ENCODE measurements at regions not wholly inside any gene's neighbourhood (a gene's known extent, or its start where the extent isn't known, plus 50 kb on each side); places are given as distances from the start of the nearest gene placed in this dataset.

- DNase-seq (ENCODE audit: low spot score) (no peak), ATAC-seq (no peak)
Observed at GRCh38 chr17:83144421-83145357, 65.3 kb downstream of the METRNL start.

GRCh38 chr17:83145358-83145738, 65.9 kb downstream of the METRNL start:
- no peak for ATAC-seq
- DNase-seq (ENCODE audit: low spot score): no peak

- ATAC-seq: no peak
- DNase-seq (ENCODE audit: low spot score): no peak
Observed at GRCh38 chr17:83145831-83146230, 66.4 kb downstream of the METRNL start.

GRCh38 chr17:83146347-83146746, 66.9 kb downstream of the METRNL start:
- ATAC-seq (no peak), DNase-seq (ENCODE audit: low spot score) (no peak)

- ATAC-seq: no peak
- no peak for DNase-seq (ENCODE audit: low spot score)
Observed at GRCh38 chr17:83147280-83147679, 67.9 kb downstream of the METRNL start.

- ATAC-seq (no peak), DNase-seq (ENCODE audit: low spot score) (peak; percentile 44)
Observed at GRCh38 chr17:83148317-83149028, 69.1 kb downstream of the METRNL start.

GRCh38 chr17:83149029-83149725, 69.8 kb downstream of the METRNL start:
- DNase-seq (ENCODE audit: low spot score) (peak; percentile 38), ATAC-seq (no peak)

GRCh38 chr17:83149761-83150251, 70.4 kb downstream of the METRNL start:
- ATAC-seq (no peak), DNase-seq (ENCODE audit: low spot score) (peak; percentile 42)

- ATAC-seq (no peak), DNase-seq (ENCODE audit: low spot score) (peak; percentile 30)
Observed at GRCh38 chr17:83150369-83151055, 71.1 kb downstream of the METRNL start.

- ATAC-seq: no peak
Observed at GRCh38 chr17:83151056-83151441, 71.6 kb downstream of the METRNL start.

GRCh38 chr17:83151442-83152226, 72.2 kb downstream of the METRNL start:
- DNase-seq (ENCODE audit: low spot score) (peak; percentile 45), ATAC-seq (peak; percentile 16)

More at GRCh38 chr17:83151056-83151441, 71.6 kb downstream of the METRNL start:
- no peak for DNase-seq (ENCODE audit: low spot score)

GRCh38 chr17:83152227-83152744, 72.9 kb downstream of the METRNL start:
- DNase-seq (ENCODE audit: low spot score) (no peak), ATAC-seq (no peak)

GRCh38 chr17:83152745-83153611, 73.6 kb downstream of the METRNL start:
- ATAC-seq (peak; percentile 19), DNase-seq (ENCODE audit: low spot score) (peak; percentile 51)

- DNase-seq (ENCODE audit: low spot score): peak; percentile 44
- peak; percentile 7 for ATAC-seq
Observed at GRCh38 chr17:83153681-83154310, 74.4 kb downstream of the METRNL start.

- peak; percentile 37 for DNase-seq (ENCODE audit: low spot score)
Observed at GRCh38 chr17:83154311-83155127, 75.1 kb downstream of the METRNL start.

GRCh38 chr17:83155128-83156121, 76.0 kb downstream of the METRNL start:
- peak; percentile 43 for DNase-seq (ENCODE audit: low spot score)
- no peak for ATAC-seq

More at GRCh38 chr17:83154311-83155127, 75.1 kb downstream of the METRNL start:
- no peak for ATAC-seq
